HG03571 (cell line): ENCODE measurements at regions not wholly inside any gene's neighbourhood (a gene's known extent, or its start where the extent isn't known, plus 50 kb on each side); places are given as distances from the start of the nearest gene placed in this dataset.

Experiments used
- ATAC-seq: cut with Tn5 transposase; IDR thresholded peaks from one replicate; pipeline ENCODE4 v1.9.1; 2021; ENCODE audit not compliant: unreplicated experiment

DNA sequence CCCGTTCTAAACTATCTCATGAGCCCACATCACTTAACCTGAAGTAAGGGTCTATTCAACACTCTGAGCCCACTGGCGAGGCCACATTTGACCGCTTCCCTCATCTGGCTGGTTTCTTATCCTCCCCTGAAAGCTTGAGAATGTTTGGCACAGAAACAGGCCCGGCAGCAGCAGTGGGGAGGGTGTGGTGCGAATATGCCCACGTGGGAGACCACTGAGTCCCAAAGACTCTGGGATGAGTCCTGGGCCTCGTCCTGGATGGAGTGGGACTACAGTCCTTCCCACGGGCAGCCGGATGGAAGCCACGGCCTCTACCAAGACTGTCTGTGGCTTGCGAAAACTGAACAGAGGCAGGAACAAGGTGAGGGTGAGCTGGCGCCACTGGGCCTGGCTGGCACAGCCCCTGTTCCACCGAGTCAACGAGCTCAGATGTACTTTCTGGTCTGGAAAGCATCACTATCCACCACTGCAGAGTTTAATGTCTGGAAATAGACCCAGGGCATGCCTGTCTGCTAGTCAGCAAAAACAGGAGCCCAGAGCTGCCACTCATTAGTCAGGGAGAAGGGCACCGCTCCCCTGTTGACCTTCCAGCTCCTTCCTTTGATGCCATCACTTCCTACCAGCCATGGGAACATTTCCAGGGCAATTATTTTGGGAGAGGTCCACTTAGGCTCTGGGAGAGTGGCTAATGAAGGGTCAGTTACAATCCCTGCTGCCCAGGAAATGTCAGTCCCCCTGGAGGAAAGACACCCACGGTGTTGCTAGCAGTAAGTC lies 386.6 kb downstream of the MATN1 start:
- ATAC-seq, result no peak

- ATAC-seq, result no peak
Observed at GRCh38 chr1:30335997-30336390, 387.4 kb downstream of the MATN1 start.

DNA sequence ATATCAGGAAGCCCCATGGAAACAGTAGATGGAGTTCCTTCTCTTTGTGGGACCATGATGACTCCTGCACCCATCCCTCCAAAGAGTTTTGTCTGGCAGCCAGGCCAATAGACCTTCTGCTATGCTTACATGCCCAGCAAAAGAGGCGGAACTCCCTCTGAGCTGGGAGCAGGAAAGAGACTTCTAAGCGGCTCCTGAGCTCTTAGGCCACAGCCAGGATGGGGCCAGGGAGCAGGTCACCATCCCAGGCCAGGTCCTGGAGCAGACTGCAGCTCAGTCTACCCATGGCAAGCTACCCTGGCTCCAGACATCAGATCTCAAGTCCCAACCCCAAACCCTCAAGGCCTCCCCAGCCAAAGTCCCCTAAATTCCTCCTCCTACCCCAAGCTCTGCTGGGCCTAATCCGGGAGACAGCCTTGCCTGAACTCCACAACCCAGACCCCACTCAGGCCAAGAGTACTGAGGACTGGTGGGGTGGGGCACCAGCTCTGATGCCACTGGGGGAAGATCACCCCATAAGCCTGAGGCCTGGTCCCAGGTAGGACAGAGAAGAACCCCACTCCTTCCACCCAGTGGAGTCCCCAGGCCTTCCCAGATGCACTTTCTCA lies 387.9 kb downstream of the MATN1 start:
- ATAC-seq, result no peak

GRCh38 chr1:30334767-30335166 lies 388.6 kb downstream of the MATN1 start:
- ATAC-seq, result no peak

GRCh38 chr1:30332116-30333094 lies 391.0 kb downstream of the MATN1 start:
- no peak for ATAC-seq

- ATAC-seq, result no peak
Observed at GRCh38 chr1:30331415-30332065, 391.8 kb downstream of the MATN1 start.

DNA sequence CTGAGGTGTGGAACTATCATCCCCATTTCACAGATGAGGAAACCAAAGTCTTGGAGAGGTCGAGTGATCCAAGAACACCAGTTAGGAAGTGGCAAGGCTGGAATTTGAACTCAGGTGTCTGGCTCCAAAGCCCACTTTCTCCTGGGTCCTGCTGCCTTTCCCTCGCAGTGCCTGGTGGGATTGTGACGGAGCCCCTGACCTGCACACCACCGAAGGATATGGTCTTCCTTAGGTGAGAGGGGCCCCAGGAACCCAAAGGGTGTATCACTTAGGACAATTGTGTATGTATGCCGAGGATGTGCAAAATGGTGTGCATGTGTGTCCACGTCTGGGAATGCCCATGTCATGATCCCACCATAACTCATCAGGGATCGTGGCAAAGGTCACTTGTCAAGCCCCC lies 392.7 kb downstream of the MATN1 start:
- ATAC-seq, result no peak

GRCh38 chr1:30329802-30330557 lies 393.4 kb downstream of the MATN1 start:
- ATAC-seq, result no peak

GRCh38 chr1:30329263-30329753 lies 394.1 kb downstream of the MATN1 start:
- ATAC-seq, result no peak

- no peak for ATAC-seq
Observed at GRCh38 chr1:30328401-30329262, 394.8 kb downstream of the MATN1 start.

DNA sequence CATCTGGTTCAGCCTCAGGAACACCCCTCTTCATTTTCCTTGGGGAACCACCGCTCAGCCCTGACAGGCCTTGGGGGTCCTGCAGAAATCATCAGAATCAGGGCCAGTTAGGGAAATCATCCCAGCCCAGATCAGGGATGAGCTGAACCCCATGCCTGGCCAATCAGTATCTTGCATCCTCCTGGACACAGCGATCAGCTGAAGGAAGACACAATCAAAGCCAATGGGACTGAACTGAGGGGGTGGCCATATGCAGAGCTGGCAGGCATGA lies 395.4 kb downstream of the MATN1 start:
- no peak for ATAC-seq

DNA sequence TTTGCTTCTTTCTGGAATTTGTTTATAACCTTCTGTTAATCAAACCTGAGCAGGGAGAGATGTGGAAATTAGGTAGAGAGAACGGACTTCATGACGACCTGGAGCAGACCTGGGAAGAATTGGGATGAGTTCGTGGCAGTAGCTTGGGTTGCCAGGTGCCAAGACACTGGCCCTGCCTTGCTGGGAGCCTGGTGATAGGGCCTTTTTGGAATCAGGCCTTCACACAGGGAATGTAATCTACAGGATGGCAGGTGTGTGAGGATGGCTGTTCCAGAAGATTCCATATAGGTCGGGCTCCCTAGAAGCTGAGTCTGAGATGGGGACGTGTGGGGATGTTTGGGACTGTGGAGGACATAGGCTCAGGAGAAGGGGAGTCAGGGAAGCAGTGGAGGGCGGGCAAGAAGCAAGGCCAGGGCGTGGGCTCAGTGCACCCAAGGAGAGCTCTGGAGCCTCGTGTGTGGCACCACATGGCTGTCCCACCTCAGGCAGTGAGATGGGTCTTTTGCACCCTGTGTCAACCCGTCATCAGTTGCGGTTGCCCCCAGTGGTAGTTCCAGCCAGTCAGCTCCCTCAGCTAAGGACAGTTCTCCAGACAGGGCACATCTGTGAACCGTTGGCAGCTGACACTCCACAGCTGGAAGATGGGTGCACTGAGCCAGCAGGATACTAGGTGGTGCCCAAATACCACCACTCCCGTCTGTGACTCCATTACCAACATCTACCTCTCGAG lies 395.9 kb downstream of the MATN1 start:
- no peak for ATAC-seq

DNA sequence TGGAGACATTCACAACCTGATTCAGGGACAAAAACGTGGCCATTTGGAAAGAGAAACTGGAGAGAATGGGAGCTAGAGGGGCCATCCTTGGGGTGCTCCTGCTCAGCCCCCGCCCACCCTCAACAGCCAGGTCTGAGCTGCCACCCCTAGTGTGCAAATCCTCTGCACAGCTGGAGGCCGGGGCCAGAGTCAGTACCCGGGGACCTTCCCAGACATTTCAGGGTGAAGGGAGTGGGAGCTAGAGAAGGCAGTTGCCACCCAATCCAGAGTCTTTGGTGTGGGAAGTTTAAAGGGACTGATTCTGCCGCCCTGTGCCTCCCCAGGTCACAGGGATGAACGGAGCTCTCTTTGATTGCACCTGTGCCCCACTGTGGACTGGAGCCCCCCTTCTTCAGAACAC lies 397.4 kb downstream of the MATN1 start:
- no peak for ATAC-seq

DNA sequence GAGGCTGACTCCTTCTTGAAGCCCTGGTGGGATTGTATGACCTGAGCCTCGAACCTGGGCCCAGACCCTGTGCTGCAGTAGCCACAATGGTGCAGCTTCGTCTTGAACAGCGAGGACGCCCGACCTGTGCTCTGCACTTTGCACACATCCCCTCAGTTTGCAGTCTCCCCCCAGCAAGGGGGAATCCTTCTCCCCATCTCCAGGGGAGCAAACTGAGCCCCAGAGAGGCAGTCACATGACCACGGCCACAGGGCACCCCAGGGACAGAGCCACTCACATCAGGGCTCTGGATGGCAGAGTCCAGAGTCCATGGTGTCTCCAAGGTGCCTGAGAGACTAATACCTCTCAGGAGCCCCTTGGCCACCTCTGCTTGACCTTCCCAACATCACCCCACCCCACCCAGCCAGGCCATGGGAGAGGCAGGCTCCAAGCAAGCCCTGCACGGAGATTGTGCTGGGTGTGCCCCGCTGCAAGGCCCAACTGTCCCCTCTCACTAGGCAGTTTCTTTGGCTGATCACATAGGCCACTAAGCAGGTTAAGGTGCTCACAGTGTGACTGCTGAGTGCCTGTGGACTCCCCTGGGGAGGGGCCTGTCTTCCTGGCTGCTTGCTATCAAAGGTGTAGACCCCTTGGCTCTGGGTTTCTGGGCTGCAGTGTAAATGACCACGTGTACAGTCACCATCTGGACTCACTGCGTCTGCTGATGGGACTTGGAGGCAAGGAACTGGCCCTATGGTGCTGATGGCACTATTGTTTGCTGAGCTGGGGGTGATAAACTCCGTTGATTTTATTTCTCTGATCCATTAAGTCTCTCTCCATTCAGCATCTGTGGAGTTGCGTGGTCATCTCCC lies 398.1 kb downstream of the MATN1 start:
- ATAC-seq, result no peak

DNA sequence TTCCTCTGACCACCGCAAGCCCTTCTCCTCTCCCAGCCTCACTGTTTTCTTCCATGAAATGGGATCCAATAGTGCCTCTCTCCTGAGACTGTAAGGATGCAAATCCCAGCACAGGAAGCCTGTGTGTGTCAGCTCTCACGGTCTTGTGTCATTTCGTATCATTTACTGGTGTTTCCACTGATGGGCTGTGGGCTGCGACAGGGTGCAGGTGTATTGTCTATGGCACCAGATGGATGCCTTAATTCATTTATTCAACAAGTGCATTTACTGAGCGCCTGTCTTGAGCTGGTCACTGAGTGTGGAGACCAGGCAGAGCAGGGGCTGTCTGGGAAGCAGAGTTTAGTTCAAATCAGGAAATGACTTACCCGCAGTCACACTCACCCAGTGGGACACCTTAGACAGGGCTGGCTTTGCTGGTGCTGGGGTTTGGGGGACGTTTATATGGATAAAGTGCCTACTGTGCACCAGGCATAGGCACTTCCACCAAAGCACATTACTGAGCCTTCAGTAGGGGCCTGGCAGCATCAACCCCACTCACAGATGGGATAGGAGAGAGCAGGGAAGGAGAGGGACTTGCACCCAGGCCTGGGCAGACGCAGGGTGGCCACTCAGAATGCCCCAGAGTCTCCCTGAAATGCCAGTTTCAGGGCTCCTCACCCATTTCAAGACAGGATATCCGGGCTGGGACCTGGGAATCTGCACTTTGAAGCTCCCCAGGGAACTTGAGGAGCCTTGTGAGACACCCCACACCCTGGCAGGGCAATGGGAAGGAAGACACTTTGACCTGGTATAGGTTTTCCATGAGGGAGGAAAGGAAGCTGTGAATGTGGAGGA lies 398.9 kb downstream of the MATN1 start:
- no peak for ATAC-seq

DNA sequence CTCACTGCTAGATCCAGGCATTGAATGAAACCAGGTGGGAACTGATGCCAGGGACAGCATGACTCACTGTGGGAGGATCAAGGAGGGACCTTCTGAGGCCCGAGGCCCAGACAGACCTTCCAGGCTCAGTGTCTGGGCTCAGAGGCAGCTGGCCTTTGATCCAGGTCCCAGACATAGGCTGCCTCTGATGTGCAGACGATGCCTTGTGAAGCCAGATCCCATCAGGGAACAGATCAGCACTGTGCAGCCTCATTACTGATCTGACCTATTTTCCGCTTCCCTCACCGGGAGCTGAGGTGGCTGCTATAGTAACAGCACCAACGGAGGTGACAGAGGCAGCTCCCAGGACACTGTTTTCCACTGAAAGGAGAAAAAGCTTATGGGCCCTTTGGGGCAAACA lies 399.5 kb downstream of the MATN1 start:
- ATAC-seq, result no peak

DNA sequence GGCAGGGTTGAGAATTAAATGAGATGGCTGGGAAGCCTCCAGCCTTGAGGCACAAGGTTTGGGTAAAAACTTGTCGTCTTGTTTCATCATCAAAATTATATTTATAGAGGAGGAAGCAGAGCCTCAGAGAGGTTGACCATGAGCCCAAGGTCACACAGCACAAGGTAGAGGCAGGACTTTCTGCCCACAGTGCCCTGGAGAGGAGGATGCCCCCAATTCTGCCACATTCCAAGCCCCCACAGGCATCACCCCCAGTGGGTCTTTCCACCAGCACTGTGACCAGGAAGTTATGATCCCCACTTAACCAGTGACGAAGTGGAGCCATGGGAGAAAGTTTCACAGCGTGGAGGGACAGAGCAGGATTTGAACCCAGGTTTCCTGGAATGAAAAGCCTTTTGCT lies 400.0 kb downstream of the MATN1 start:
- no peak for ATAC-seq
